ENCODE measurements at regions not wholly inside any gene's neighbourhood (a gene's known extent, or its start where the extent isn't known, plus 50 kb on each side); places are given as distances from the start of the nearest gene placed in this dataset.
A peak's percentile ranks its signal among the peaks of the same experiment; 100 is the strongest.

DNA sequence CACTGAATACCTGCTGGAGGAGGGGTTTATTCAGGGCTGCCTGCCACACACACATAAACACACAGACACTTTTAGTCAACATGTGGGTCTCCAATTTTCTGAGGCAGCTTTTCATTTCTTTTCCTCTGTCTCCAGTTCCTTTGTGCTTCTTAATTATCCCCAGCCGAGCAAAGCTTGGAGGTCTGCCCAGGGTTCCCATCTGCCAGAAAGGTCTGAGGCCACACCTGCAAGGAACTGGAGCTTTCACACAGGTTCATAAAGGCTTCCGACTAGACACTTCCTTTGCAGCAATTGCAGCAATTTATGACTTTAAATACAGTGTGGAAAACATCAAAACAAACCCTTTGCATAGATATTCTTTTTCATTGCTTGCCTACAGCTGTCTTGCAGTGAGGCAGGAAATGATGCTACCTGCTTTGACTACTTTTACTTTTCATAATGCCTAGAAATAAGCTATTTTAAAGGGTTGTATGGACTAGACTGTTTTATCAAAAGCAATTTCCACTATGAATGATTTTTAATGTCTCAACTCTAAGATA lies 1318.9 kb downstream of the AACS start:
- no peaks in the 10 kb centered on the region for H3K36me3 ChIP-seq (ENCODE audit: low read depth)
- TF ChIP-seq, protein P1, sequence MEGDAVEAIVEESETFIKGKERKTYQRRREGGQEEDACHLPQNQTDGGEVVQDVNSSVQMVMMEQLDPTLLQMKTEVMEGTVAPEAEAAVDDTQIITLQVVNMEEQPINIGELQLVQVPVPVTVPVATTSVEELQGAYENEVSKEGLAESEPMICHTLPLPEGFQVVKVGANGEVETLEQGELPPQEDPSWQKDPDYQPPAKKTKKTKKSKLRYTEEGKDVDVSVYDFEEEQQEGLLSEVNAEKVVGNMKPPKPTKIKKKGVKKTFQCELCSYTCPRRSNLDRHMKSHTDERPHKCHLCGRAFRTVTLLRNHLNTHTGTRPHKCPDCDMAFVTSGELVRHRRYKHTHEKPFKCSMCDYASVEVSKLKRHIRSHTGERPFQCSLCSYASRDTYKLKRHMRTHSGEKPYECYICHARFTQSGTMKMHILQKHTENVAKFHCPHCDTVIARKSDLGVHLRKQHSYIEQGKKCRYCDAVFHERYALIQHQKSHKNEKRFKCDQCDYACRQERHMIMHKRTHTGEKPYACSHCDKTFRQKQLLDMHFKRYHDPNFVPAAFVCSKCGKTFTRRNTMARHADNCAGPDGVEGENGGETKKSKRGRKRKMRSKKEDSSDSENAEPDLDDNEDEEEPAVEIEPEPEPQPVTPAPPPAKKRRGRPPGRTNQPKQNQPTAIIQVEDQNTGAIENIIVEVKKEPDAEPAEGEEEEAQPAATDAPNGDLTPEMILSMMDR (IDR thresholded peaks at IDR 0.05; ENCODE audit: poor library complexity, severe bottlenecking): no peak
- H3K27me3 ChIP-seq (ENCODE audit: insufficient read depth, poor library complexity, severe bottlenecking): no peaks in the 10 kb centered on the region
- ATAC-seq (ENCODE audit: low read depth) (no peak), DNase-seq (ENCODE audit: low spot score) (no peak)
- H3K4me3 ChIP-seq (ENCODE audit: severe bottlenecking): no peak overlapping the region
- no peaks in the 10 kb centered on the region for H3K9me3 ChIP-seq (ENCODE audit: severe bottlenecking)
- H3K27ac ChIP-seq (ENCODE audit: poor library complexity, severe bottlenecking): no peak overlapping the region
- peaks cover 3% of the 10 kb centered on the region for H3K4me1 ChIP-seq (ENCODE audit: insufficient read depth, poor library complexity, severe bottlenecking)

DNA sequence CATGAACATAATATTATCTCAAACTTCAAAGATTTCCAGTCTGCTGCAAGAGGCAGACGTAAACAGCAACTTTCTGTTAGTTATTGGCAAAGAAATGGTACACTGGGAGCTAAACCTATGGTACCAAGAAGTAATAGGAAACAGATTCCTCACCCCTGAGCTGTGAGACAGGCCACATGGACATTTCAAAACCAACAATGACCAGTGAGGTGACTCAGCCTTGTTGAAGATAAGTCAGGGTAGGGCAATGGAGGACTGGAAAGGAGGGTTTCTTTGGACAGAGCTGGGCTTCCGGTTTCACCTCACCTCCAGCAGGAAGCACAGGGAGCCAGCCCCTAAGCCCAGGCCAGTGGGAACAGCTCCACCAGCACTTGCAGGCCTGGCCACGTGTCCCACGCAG lies 1320.5 kb downstream of the AACS start:
- H3K36me3 ChIP-seq (ENCODE audit: low read depth): no peaks in the 10 kb centered on the region
- ATAC-seq (ENCODE audit: low read depth) (peak; percentile 88), DNase-seq (ENCODE audit: low spot score) (no peak)
- peaks cover 10% of the 10 kb centered on the region for H3K4me1 ChIP-seq (ENCODE audit: insufficient read depth, poor library complexity, severe bottlenecking)
- no peaks in the 10 kb centered on the region for H3K27me3 ChIP-seq (ENCODE audit: insufficient read depth, poor library complexity, severe bottlenecking)
- no peak overlapping the region for H3K4me3 ChIP-seq (ENCODE audit: severe bottlenecking)
- H3K9me3 ChIP-seq (ENCODE audit: severe bottlenecking): no peaks in the 10 kb centered on the region
- TF ChIP-seq, protein P1 (IDR thresholded peaks at IDR 0.05; ENCODE audit: poor library complexity, severe bottlenecking): no peak
- H3K27ac ChIP-seq (ENCODE audit: poor library complexity, severe bottlenecking): peak overlapping the region; percentile 6

DNA sequence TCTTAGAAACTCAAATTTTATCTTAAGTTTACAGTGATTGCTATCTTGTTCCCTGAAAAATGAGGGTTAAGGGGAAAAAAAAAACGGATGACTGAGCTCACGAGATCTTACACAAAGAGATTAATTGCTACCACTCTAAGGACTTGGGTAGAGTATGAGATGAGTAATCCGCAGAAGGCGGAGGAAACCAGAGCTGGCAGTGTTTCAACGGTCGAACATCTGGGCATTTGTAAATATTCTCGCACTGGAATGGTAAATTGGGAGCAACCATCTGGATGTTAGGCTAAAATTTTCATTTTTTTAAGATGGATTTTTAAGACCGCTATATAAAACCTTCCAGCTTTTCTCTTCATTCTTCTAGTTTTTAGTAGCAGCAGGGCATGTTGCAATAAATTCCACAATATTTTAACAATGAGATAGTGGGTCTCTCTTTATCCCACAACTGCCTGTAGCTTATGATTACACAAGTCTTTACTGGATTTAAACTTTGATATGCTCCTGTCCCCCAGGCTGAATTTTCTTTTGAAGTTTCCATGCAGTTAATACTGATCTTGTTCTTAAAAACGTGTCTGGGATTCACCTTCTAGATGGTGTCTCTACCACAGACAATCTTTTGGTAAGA lies 1324.1 kb downstream of the AACS start:
- DNase-seq (ENCODE audit: low spot score): no peak
- H3K4me1 ChIP-seq (ENCODE audit: insufficient read depth, poor library complexity, severe bottlenecking): peaks cover 10% of the 10 kb centered on the region
- H3K36me3 ChIP-seq (ENCODE audit: low read depth): no peaks in the 10 kb centered on the region
- H3K9me3 ChIP-seq (ENCODE audit: severe bottlenecking): no peaks in the 10 kb centered on the region
- H3K4me3 ChIP-seq (ENCODE audit: severe bottlenecking): no peak overlapping the region
- TF ChIP-seq, protein P1 (IDR thresholded peaks at IDR 0.05; ENCODE audit: poor library complexity, severe bottlenecking): no peak
- no peaks in the 10 kb centered on the region for H3K27me3 ChIP-seq (ENCODE audit: insufficient read depth, poor library complexity, severe bottlenecking)
- ATAC-seq (ENCODE audit: low read depth): peak; percentile 59; the same call in 2 of the 3 replicates
- peak overlapping the region; percentile 27 for H3K27ac ChIP-seq (ENCODE audit: poor library complexity, severe bottlenecking)

DNA sequence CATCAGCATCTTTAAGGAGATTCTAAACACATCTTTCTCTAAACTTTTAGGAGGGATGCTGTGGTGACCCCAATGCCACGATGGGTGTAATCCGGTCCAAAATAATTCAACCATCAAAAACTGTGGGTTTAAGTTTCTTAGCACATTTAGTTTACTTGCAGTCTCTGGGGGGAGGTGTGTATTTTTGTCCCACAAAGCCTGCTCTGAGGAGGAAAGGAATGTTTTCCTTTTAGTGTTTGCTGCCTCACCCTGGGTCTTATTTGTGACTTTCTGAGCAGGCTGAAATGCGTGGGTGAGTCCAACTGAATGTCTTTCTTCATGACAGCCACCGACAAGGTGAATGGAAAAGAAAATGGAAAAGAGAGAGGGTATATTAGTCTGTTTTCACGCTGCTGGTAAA lies 1324.7 kb downstream of the AACS start:
- peaks cover 10% of the 10 kb centered on the region for H3K4me1 ChIP-seq (ENCODE audit: insufficient read depth, poor library complexity, severe bottlenecking)
- TF ChIP-seq, protein P1 (IDR thresholded peaks at IDR 0.05; ENCODE audit: poor library complexity, severe bottlenecking): no peak
- DNase-seq (ENCODE audit: low spot score) (no peak), ATAC-seq (ENCODE audit: low read depth) (no peak)
- H3K36me3 ChIP-seq (ENCODE audit: low read depth): no peaks in the 10 kb centered on the region
- no peak overlapping the region for H3K4me3 ChIP-seq (ENCODE audit: severe bottlenecking)
- H3K9me3 ChIP-seq (ENCODE audit: severe bottlenecking): no peaks in the 10 kb centered on the region
- H3K27me3 ChIP-seq (ENCODE audit: insufficient read depth, poor library complexity, severe bottlenecking): no peaks in the 10 kb centered on the region
- peak overlapping the region; percentile 27 for H3K27ac ChIP-seq (ENCODE audit: poor library complexity, severe bottlenecking)

DNA sequence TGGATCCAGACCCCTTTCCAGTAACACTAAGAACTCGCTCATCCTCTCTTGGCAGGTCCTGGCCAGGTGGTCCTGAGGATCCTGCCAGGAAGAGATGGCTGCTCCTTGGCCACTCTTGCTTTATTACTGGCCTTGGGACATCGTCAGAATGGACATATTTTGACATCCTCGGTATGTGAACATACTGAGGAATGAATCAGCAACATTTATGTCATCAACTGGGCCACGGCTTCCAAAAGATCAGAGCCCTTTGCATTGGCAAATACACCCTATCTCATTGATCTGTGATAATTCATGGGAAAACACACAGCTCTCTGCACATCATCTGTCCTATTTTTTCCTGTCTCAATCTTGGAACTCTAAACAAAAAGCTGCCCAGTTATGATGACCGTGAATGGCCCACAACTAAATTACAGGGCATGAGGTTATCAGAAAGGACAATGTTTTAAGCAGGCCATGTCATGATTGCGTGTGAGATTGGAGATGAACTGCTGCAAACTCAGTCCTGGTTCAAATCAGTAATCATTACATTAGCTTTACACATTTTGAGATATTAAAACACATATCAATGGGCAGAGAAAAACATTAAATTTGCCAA lies 1325.8 kb downstream of the AACS start:
- TF ChIP-seq, protein P1 (IDR thresholded peaks at IDR 0.05; ENCODE audit: poor library complexity, severe bottlenecking): no peak
- Histone ChIP-seq H3K27me3 (ENCODE audit: insufficient read depth, poor library complexity, severe bottlenecking) (no peaks in the 10 kb centered on the region), H3K4me3 (ENCODE audit: severe bottlenecking) (no peak overlapping the region), H3K4me1 (ENCODE audit: insufficient read depth, poor library complexity, severe bottlenecking) (peaks cover 8% of the 10 kb centered on the region), H3K27ac (ENCODE audit: poor library complexity, severe bottlenecking) (no peak overlapping the region), H3K36me3 (ENCODE audit: low read depth) (no peaks in the 10 kb centered on the region), H3K9me3 (ENCODE audit: severe bottlenecking) (no peaks in the 10 kb centered on the region)
- ATAC-seq (ENCODE audit: low read depth): no peak
- no peak for DNase-seq (ENCODE audit: low spot score)
